Inflammatory macrophage (primary cell): ENCODE measurements at regions not wholly inside any gene's neighbourhood (a gene's known extent, or its start where the extent isn't known, plus 50 kb on each side); places are given as distances from the start of the nearest gene placed in this dataset.
"Not testable (repeated sequence)": the region's sequence is repeated elsewhere in the genome, so short reads cannot be mapped to it uniquely, and the experiment has no call there.

Source experiments
- DNase-seq, 2 donors: peaks; one replicate each; pipeline ENCODE4 v3.0.0-alpha.2; 2020 to 2022

GRCh38 chr13:97726664-97727280, 226.7 kb upstream of the IPO5 start:
- DNase-seq: no peak

GRCh38 chr13:97727991-97728390, 225.5 kb upstream of the IPO5 start:
- no peak for DNase-seq

- DNase-seq: no peak
Measured at GRCh38 chr13:97736436-97736835, 217.0 kb upstream of the IPO5 start.

GRCh38 chr13:97742084-97742483, 211.4 kb upstream of the IPO5 start:
- no peak for DNase-seq

GRCh38 chr13:97743938-97744337, 209.5 kb upstream of the IPO5 start:
- DNase-seq: no peak

- DNase-seq: no peak
Measured at GRCh38 chr13:97746649-97747048, 206.8 kb upstream of the IPO5 start.

GRCh38 chr13:97749174-97749573, 204.3 kb upstream of the IPO5 start:
- no peak for DNase-seq

GRCh38 chr13:97751477-97751876, 202.0 kb upstream of the IPO5 start:
- no peak for DNase-seq

GRCh38 chr13:97752961-97753668, 200.4 kb upstream of the IPO5 start:
- DNase-seq: no peak

GRCh38 chr13:97753942-97754670, 199.4 kb upstream of the IPO5 start:
- DNase-seq: no peak

- no peak for DNase-seq
Measured at GRCh38 chr13:97757807-97758206, 195.7 kb upstream of the IPO5 start.

- DNase-seq: no peak
Measured at GRCh38 chr13:97758317-97758716, 195.2 kb upstream of the IPO5 start.

GRCh38 chr13:97761796-97762540, 191.5 kb upstream of the IPO5 start:
- DNase-seq: no peak

GRCh38 chr13:97766749-97767148, 186.7 kb upstream of the IPO5 start:
- no peak for DNase-seq

- DNase-seq: no peak
Measured at GRCh38 chr13:97768134-97768533, 185.3 kb upstream of the IPO5 start.

- not testable (repeated sequence) for DNase-seq
Measured at GRCh38 chr13:97770231-97770630, 183.2 kb upstream of the IPO5 start.

- DNase-seq: not testable (repeated sequence)
Measured at GRCh38 chr13:97772466-97772865, 181.0 kb upstream of the IPO5 start.

GRCh38 chr13:97774391-97775100, 178.9 kb upstream of the IPO5 start:
- not testable (repeated sequence) for DNase-seq

GRCh38 chr13:97780486-97780885, 173.0 kb upstream of the IPO5 start:
- no peak for DNase-seq

- DNase-seq: no peak
Measured at GRCh38 chr13:97781891-97782305, 171.6 kb upstream of the IPO5 start.

GRCh38 chr13:97786510-97786909, 167.0 kb upstream of the IPO5 start:
- no peak for DNase-seq

GRCh38 chr13:97797553-97797952, 155.9 kb upstream of the IPO5 start:
- no peak for DNase-seq
